ENCODE measurements at regions not wholly inside any gene's neighbourhood (a gene's known extent, or its start where the extent isn't known, plus 50 kb on each side); places are given as distances from the start of the nearest gene placed in this dataset.
"Not testable (repeated sequence)": the region's sequence is repeated elsewhere in the genome, so short reads cannot be mapped to it uniquely, and the experiment has no call there.

DNA sequence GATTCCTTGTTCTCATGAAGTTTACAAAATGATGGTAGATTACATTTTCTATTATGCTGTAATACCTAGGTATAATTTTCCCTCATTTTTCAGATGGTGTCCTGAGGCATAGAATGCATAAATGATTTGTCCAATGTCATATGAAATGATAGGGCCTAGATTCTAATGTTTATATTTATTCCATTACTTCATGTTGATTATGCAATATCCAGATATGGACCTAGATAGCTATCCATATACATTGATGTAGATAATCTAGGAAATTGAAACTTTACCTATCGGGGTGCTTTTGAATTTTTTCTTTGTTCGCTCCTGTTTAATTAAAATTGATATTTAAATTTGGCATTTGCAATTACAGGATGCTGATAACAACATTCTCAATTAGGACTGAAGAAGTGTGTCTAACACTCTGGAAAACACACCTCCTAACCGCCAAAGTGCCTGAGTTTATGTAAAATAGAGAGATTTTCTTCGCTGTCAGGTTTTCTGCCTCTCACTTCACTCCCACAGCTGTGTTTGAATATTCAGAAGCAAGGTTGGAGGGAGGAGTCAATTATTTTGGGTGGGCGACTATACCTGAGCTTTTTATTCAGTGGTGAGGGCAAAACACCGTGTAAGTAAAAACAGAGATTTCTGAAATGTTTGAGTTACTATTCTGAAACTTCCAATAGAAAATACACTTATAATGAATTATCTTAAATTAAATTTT is 164.4 kb upstream of the ATP2B1 start:
- DNase-seq (ENCODE audit: low spot score), result no peak
- TF ChIP-seq, protein P1, sequence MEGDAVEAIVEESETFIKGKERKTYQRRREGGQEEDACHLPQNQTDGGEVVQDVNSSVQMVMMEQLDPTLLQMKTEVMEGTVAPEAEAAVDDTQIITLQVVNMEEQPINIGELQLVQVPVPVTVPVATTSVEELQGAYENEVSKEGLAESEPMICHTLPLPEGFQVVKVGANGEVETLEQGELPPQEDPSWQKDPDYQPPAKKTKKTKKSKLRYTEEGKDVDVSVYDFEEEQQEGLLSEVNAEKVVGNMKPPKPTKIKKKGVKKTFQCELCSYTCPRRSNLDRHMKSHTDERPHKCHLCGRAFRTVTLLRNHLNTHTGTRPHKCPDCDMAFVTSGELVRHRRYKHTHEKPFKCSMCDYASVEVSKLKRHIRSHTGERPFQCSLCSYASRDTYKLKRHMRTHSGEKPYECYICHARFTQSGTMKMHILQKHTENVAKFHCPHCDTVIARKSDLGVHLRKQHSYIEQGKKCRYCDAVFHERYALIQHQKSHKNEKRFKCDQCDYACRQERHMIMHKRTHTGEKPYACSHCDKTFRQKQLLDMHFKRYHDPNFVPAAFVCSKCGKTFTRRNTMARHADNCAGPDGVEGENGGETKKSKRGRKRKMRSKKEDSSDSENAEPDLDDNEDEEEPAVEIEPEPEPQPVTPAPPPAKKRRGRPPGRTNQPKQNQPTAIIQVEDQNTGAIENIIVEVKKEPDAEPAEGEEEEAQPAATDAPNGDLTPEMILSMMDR (conservative IDR thresholded peaks at IDR 0.05; ENCODE audit: low read depth), result no peak
- ChIA-PET POLR2A (ENCODE audit: low non-redundant PET) (no interaction called here), CTCF (no interaction called here)
- no peak overlapping the region for H3K27ac ChIP-seq

DNA sequence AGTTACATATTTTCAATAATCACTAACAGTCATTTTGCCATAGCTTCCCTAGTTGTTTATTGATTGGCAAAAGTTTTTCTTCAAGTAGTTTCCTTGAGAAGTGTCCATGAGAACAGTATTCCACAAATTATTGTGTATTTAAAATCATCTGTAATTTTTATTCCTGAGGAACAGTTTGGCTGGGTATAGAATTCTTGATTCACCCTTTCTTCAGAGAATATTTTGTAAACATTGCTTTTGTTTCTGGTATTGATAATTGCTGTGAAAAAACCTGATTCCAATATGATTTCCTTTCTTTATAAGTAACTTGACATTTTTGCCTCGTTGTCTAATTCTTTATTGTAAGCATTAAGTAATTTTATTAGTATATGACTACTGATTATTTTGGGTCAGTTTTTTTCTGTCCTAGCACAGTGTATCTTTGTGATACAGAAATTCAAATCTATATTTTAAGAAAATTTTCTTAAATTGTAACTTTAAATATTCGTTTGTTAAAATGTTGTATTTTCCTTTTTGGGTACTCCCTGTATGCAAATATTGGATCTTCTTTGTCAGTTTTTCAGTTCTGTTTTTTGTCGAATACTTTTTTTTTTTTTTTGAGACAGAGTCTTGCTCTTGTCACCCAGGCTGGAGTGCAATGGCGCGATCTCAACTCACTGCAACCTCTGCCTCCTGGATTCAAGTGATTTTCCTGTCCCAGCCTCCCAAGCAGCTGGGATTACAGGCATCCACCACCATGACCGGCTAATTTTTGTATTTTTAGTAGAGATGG is 162.0 kb upstream of the ATP2B1 start:
- DNase-seq (ENCODE audit: low spot score), result no peak
- ChIA-PET CTCF (interaction anchor here (0.8 kb wide), 1 partner anchor 407 kb away, joined by 3 read pairs; no protein-coding TSS in a partner anchor), POLR2A (ENCODE audit: low non-redundant PET) (no interaction called here)
- TF ChIP-seq, protein P1 (conservative IDR thresholded peaks at IDR 0.05; ENCODE audit: low read depth), result no peak
- H3K27ac ChIP-seq, result no peak overlapping the region

- CTCF ChIA-PET, result interaction anchor here (0.6 kb wide), 2 partner anchors 28 to 402 kb away, joined by 3 read pairs; no protein-coding TSS in a partner anchor
- DNase-seq (ENCODE audit: low spot score); POLR2A ChIA-PET (ENCODE audit: low non-redundant PET); H3K27ac ChIP-seq: not testable (repeated sequence)
Measured at GRCh38 chr12:89867611-89868010, 159.0 kb upstream of the ATP2B1 start.

GRCh38 chr12:89864411-89864810 is 155.8 kb upstream of the ATP2B1 start:
- CTCF ChIA-PET, result interaction anchor here (0.6 to 0.7 kb wide), 2 partner anchors 12 to 150 kb away, joined by 3 read pairs; no protein-coding TSS in a partner anchor
- no peak overlapping the region for H3K27ac ChIP-seq
- POLR2A ChIA-PET (ENCODE audit: low non-redundant PET), result no interaction called here
- DNase-seq (ENCODE audit: low spot score), result no peak
- TF ChIP-seq, protein P1 (conservative IDR thresholded peaks at IDR 0.05; ENCODE audit: low read depth), result no peak

DNA sequence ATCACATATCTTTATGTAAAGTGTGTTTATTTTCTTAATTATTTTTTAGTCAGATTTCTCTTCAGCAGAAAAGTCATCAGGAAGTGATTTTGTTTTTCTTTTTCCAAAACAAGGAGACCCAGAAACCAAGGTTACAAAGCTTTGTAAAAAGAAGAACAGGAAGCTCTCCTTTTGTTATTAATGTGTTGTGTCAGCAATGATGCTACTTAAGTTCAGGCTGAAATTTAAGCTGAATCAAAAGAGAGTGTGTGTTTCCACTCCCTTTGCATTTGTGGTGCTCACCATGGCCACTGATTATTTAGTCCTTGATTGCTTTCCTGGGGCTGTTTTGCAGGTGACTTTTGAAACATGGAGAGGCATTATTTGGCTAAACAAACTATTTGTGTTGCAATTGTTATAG is 155.3 kb upstream of the ATP2B1 start:
- H3K27ac ChIP-seq, result no peak overlapping the region
- ChIA-PET CTCF (interaction anchor here (0.7 kb wide), 1 partner anchor 149 kb away, joined by 3 read pairs; no protein-coding TSS in a partner anchor), POLR2A (ENCODE audit: low non-redundant PET) (no interaction called here)
- DNase-seq (ENCODE audit: low spot score), result no peak
- TF ChIP-seq, protein P1 (conservative IDR thresholded peaks at IDR 0.05; ENCODE audit: low read depth), result no peak

DNA sequence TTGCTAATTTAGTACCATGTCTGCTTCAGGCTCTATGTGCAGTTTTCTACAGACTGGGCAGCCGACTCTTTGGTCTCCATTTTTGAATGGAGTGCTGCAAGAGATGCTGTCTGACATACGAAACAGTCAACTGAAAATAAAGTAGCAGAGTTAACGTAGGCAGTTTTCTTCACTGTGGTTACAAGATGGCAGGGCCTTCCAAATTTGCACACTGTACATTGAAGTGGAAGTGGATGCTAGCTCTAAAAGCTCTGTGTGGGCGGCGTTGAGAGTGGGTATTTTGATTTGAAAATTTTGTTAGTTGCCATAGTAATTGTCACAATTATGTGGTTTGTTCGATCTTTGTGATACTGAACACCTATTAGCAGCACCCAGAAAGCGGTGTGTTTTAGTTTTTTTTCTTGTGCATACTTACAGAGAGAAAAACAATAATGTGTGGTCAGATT is 154.9 kb upstream of the ATP2B1 start:
- DNase-seq (ENCODE audit: low spot score), result no peak
- TF ChIP-seq, protein P1 (conservative IDR thresholded peaks at IDR 0.05; ENCODE audit: low read depth), result no peak
- CTCF ChIA-PET, result no interaction called here
- H3K27ac ChIP-seq, result no peak overlapping the region
- POLR2A ChIA-PET (ENCODE audit: low non-redundant PET), result no interaction called here
